Neural cell (in vitro differentiated cells): ENCODE measurements at regions not wholly inside any gene's neighbourhood (a gene's known extent, or its start where the extent isn't known, plus 50 kb on each side); places are given as distances from the start of the nearest gene placed in this dataset.

Source experiments
- H2AFZ ChIP-seq: fragments of 200-600, 300-800 bp; sonication (generic), shearing (Covaris generic); 2 replicates; pipeline ENCODE4 v1.6.0; 2014; ENCODE audit warnings: low read depth, mild to moderate bottlenecking, antibody characterized with exemption, low read length, moderate library complexity
- H3F3A ChIP-seq: fragments of 200-600 bp; shearing (Covaris generic); 2 replicates; pipeline ENCODE4 v1.6.1; 2016; ENCODE audit warnings: mild to moderate bottlenecking, moderate library complexity, mixed read lengths, antibody characterized with exemption, low read length; ENCODE audit not compliant: insufficient read depth, poor library complexity, severe bottlenecking
- H3K27ac ChIP-seq: fragments of 200-600, 300-800 bp; sonication (generic), shearing (Covaris generic); 2 replicates; pipeline ENCODE4 v1.5.1; 2014; ENCODE audit warnings: mild to moderate bottlenecking, low read length, moderate library complexity
- H3K27me3 ChIP-seq: fragments of 300-800, 200-600 bp; sonication (generic), shearing (Covaris generic); 2 replicates; pipeline ENCODE4 v1.6.0; 2014; ENCODE audit warnings: mild to moderate bottlenecking, low read depth, low read length, moderate library complexity; ENCODE audit not compliant: insufficient read depth
- H3K36me3 ChIP-seq: fragments of 300-800, 200-600 bp; sonication (generic), shearing (Covaris generic); 2 replicates; pipeline ENCODE4 v1.5.1; 2014; ENCODE audit warnings: mild to moderate bottlenecking, antibody characterized with exemption, low read length, moderate library complexity; ENCODE audit not compliant: insufficient read depth
- H3K4me2 ChIP-seq: fragments of 300-800, 200-600 bp; sonication (generic), shearing (Covaris generic); 2 replicates; pipeline ENCODE4 v1.6.0; 2014; ENCODE audit warnings: mild to moderate bottlenecking, low read length
- H3K4me3 ChIP-seq: fragments of 300-800, 200-600 bp; sonication (generic), shearing (Covaris generic); 2 replicates; pipeline ENCODE4 v1.5.1; 2014; ENCODE audit warnings: mild to moderate bottlenecking, low read length, moderate library complexity
- H3K79me2 ChIP-seq: fragments of 200-600 bp; shearing (Covaris generic); replicated peaks from 2 replicates; pipeline ENCODE4 v1.6.0; 2014; ENCODE audit warnings: mild to moderate bottlenecking, low read length, moderate library complexity; ENCODE audit not compliant: insufficient read depth
- H3K9ac ChIP-seq: fragments of 300-800, 200-600 bp; sonication (generic), shearing (Covaris generic); 2 replicates; pipeline ENCODE4 v1.6.1; 2016; ENCODE audit warnings: mild to moderate bottlenecking, low read length, mixed read lengths
- H3K9me2 ChIP-seq: fragments of 200-600 bp; shearing (Covaris generic); 2 replicates; pipeline ENCODE4 v1.6.1; 2016; ENCODE audit warnings: mild to moderate bottlenecking, low read length, mixed read lengths; ENCODE audit not compliant: insufficient read depth
- H3K9me3 ChIP-seq: fragments of 200-600, 300-800 bp; sonication (generic), shearing (Covaris generic); 2 replicates; pipeline ENCODE4 v1.6.1; 2016; ENCODE audit warnings: mild to moderate bottlenecking, mixed run types, low read length, moderate library complexity, mixed read lengths
- H4K20me1 ChIP-seq: fragments of 200-600 bp; shearing (Covaris generic); 2 replicates; pipeline ENCODE4 v1.6.1; 2016; ENCODE audit warnings: mild to moderate bottlenecking, mixed run types; ENCODE audit not compliant: insufficient read depth
- EP300 ChIP-seq: fragments of 450-650 bp; conservative IDR thresholded peaks from 2 replicates; pipeline ENCODE4 v1.6.1; 2014; ENCODE audit warnings: antibody characterized with exemption, mild to moderate bottlenecking, moderate library complexity; ENCODE audit not compliant: poor library complexity, severe bottlenecking
- EZH2 ChIP-seq: fragments of 200-600, 300-800 bp; shearing (Covaris generic), sonication (generic); IDR thresholded peaks from 2 replicates; pipeline ENCODE4 v1.6.1; 2014; ENCODE audit warnings: antibody characterized with exemption, low read length, borderline replicate concordance, mild to moderate bottlenecking; ENCODE audit not compliant: insufficient read depth, poor library complexity, severe bottlenecking
- MXI1 ChIP-seq: fragments of 450-650 bp; conservative IDR thresholded peaks from 2 replicates; pipeline ENCODE4 v1.6.1; 2014; ENCODE audit warnings: antibody characterized with exemption, mild to moderate bottlenecking; ENCODE audit not compliant: poor library complexity, severe bottlenecking
- POLR2AphosphoS5 ChIP-seq: IDR thresholded peaks from 2 replicates; pipeline ENCODE4 v1.6.1; 2012
- RAD21 ChIP-seq: fragments of 450-650 bp; conservative IDR thresholded peaks from 2 replicates; pipeline ENCODE4 v1.6.1; 2014; ENCODE audit warnings: antibody characterized with exemption, mild to moderate bottlenecking, moderate library complexity
- SMC3 ChIP-seq: fragments of 450-650 bp; conservative IDR thresholded peaks from 2 replicates; pipeline ENCODE4 v1.6.1; 2014; ENCODE audit warnings: antibody characterized with exemption, mild to moderate bottlenecking, moderate library complexity; ENCODE audit not compliant: poor library complexity
- TAF1 ChIP-seq: IDR thresholded peaks from 2 replicates; pipeline ENCODE4 v1.6.1; 2012; ENCODE audit warnings: low read depth
- TF ChIP-seq, protein P1 (sequence below): IDR thresholded peaks from 2 replicates; pipeline ENCODE4 v1.6.1; 2012; ENCODE audit warnings: borderline replicate concordance
- TF ChIP-seq, protein P2 (sequence below): fragments of 450-650 bp; IDR thresholded peaks from 2 replicates; pipeline ENCODE4 v1.5.1; 2014; ENCODE audit warnings: antibody characterized with exemption, mild to moderate bottlenecking, moderate library complexity; ENCODE audit not compliant: poor library complexity, severe bottlenecking

DNA sequence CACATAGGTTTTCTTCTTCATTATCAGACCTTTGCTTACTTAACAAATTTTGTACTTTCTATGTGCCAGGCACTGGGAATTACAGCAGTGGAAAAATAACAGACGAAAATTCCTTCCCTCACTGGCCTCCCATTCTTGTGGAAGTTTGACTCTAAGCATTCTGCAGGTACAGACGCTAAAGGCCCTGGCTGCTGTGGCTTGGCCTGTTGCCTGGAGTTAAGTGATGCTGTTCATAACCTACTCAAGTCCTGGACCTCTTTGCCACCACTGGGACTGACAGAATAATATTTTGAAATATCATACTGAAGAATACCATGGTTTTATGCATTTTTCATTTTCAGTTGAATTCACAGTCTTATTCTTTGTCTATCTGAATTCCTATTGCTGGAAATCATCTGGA is 97.3 kb upstream of the SPATA31C2 start:
- H3K27ac ChIP-seq: no peak overlapping the region
- H3F3A ChIP-seq: no peaks in the 10 kb centered on the region
- H3K9ac ChIP-seq: no peak overlapping the region
- no peak overlapping the region for H3K4me2 ChIP-seq
- H3K9me3 ChIP-seq: no peaks in the 10 kb centered on the region
- TF ChIP-seq EZH2: no peak
- TF ChIP-seq EP300: no peak
- no peak for TF ChIP-seq MXI1
- TF ChIP-seq, protein P1, sequence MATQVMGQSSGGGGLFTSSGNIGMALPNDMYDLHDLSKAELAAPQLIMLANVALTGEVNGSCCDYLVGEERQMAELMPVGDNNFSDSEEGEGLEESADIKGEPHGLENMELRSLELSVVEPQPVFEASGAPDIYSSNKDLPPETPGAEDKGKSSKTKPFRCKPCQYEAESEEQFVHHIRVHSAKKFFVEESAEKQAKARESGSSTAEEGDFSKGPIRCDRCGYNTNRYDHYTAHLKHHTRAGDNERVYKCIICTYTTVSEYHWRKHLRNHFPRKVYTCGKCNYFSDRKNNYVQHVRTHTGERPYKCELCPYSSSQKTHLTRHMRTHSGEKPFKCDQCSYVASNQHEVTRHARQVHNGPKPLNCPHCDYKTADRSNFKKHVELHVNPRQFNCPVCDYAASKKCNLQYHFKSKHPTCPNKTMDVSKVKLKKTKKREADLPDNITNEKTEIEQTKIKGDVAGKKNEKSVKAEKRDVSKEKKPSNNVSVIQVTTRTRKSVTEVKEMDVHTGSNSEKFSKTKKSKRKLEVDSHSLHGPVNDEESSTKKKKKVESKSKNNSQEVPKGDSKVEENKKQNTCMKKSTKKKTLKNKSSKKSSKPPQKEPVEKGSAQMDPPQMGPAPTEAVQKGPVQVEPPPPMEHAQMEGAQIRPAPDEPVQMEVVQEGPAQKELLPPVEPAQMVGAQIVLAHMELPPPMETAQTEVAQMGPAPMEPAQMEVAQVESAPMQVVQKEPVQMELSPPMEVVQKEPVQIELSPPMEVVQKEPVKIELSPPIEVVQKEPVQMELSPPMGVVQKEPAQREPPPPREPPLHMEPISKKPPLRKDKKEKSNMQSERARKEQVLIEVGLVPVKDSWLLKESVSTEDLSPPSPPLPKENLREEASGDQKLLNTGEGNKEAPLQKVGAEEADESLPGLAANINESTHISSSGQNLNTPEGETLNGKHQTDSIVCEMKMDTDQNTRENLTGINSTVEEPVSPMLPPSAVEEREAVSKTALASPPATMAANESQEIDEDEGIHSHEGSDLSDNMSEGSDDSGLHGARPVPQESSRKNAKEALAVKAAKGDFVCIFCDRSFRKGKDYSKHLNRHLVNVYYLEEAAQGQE: no peak
- TF ChIP-seq SMC3: no peak
- TF ChIP-seq, protein P2, sequence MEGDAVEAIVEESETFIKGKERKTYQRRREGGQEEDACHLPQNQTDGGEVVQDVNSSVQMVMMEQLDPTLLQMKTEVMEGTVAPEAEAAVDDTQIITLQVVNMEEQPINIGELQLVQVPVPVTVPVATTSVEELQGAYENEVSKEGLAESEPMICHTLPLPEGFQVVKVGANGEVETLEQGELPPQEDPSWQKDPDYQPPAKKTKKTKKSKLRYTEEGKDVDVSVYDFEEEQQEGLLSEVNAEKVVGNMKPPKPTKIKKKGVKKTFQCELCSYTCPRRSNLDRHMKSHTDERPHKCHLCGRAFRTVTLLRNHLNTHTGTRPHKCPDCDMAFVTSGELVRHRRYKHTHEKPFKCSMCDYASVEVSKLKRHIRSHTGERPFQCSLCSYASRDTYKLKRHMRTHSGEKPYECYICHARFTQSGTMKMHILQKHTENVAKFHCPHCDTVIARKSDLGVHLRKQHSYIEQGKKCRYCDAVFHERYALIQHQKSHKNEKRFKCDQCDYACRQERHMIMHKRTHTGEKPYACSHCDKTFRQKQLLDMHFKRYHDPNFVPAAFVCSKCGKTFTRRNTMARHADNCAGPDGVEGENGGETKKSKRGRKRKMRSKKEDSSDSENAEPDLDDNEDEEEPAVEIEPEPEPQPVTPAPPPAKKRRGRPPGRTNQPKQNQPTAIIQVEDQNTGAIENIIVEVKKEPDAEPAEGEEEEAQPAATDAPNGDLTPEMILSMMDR: no peak
- no peak for TF ChIP-seq RAD21
- no peak for TF ChIP-seq TAF1
- no peak for TF ChIP-seq POLR2AphosphoS5
- H3K9me2 ChIP-seq: no peaks in the 10 kb centered on the region
- no peaks in the 10 kb centered on the region for H3K79me2 ChIP-seq
- no peaks in the 10 kb centered on the region for H3K36me3 ChIP-seq
- H2AFZ ChIP-seq: no peak overlapping the region
- no peaks in the 10 kb centered on the region for H3K27me3 ChIP-seq
- no peaks in the 10 kb centered on the region for H4K20me1 ChIP-seq
- H3K4me3 ChIP-seq: no peak overlapping the region

DNA sequence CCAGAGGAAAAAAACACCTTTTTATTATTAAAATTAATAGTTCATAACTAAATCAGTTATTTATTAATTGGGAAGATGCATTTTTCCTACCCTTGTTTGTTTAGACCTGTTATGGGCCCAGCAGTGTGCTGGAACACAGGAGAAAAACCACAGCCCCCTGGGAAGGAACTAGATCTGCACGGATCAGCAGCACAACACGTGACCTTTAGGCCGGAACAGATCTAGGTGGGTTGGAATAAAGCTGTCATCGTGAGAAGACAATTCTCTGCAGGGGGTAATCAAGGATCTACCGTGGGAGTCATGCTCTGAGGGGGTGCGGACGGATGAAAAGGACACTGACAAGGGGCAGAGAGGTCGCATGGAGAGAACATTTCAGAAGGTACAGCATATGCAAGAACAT is 95.8 kb upstream of the SPATA31C2 start:
- H3K4me2 ChIP-seq: no peak overlapping the region
- H2AFZ ChIP-seq: no peak overlapping the region

More for the DNA sequence above, 95.8 kb upstream of the SPATA31C2 start:
- no peak overlapping the region for H3K27ac ChIP-seq
- no peak for TF ChIP-seq TAF1
- no peak for TF ChIP-seq RAD21
- TF ChIP-seq MXI1: no peak
- no peak for TF ChIP-seq SMC3
- no peak for TF ChIP-seq POLR2AphosphoS5
- no peak for TF ChIP-seq EZH2
- no peak for TF ChIP-seq EP300
- TF ChIP-seq, protein P2: no peak
- TF ChIP-seq, protein P1: no peak
- no peaks in the 10 kb centered on the region for H3K9me2 ChIP-seq
- H3K9ac ChIP-seq: no peak overlapping the region
- no peaks in the 10 kb centered on the region for H3K27me3 ChIP-seq
- H3K4me3 ChIP-seq: no peak overlapping the region
- H3K36me3 ChIP-seq: no peaks in the 10 kb centered on the region
- H4K20me1 ChIP-seq: no peaks in the 10 kb centered on the region
- H3K79me2 ChIP-seq: no peaks in the 10 kb centered on the region
- no peaks in the 10 kb centered on the region for H3K9me3 ChIP-seq
- H3F3A ChIP-seq: no peaks in the 10 kb centered on the region
